Mesothelial cell of epicardium (in vitro differentiated cells): ENCODE measurements at regions not wholly inside any gene's neighbourhood (a gene's known extent, or its start where the extent isn't known, plus 50 kb on each side); places are given as distances from the start of the nearest gene placed in this dataset.

Source experiments
- DNase-seq, 2 experiments: peaks; one replicate each; pipeline ENCODE4 v3.0.0; 2021; ENCODE audit warnings: low spot score in 2 of 2; ENCODE audit not compliant: unreplicated experiment in 2 of 2
- H3K27ac Mint-ChIP-seq: 2 replicates; pipeline ENCODE4 v1.8.0; 2021; ENCODE audit warnings: mixed read lengths
- H3K27me3 Mint-ChIP-seq: 2 replicates; pipeline ENCODE4 v1.8.0; 2021; ENCODE audit warnings: low read depth, mixed read lengths
- H3K36me3 Mint-ChIP-seq: 2 replicates; pipeline ENCODE4 v1.8.0; 2021; ENCODE audit warnings: mixed read lengths
- H3K4me1 Mint-ChIP-seq: 2 replicates; pipeline ENCODE4 v1.8.0; 2021; ENCODE audit warnings: mixed read lengths
- H3K4me3 Mint-ChIP-seq: 2 replicates; pipeline ENCODE4 v1.8.0; 2021; ENCODE audit warnings: mild to moderate bottlenecking, moderate library complexity, mixed read lengths
- H3K9me3 Mint-ChIP-seq: 2 replicates; pipeline ENCODE4 v1.8.0; 2021; ENCODE audit warnings: mixed read lengths
- TF ChIP-seq, protein P1 (sequence below): fragments of 200-600 bp; sonication (generic); IDR thresholded peaks from one replicate; pipeline ENCODE4 v1.5.0; 2021; ENCODE audit warnings: antibody characterized with exemption; ENCODE audit not compliant: unreplicated experiment

DNA sequence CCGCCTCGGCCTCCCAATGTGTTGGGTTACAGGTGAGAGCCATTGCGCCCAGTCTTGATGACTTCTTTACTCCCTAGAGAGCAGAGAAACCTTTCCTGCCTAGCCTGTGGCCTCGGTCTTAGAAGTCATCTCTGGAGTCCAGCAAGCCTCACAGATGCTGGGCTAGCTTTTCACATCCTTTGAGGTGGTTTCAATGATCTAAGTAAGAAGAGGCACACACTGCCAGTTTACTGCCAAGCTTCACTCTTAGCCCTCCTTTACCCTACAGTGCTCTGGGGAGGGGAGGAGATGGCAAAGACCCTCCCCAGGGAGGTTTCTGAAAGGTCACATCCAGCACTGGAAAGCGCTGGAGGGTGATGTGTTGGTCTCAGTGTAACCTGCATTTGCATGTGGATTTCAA, 304.8 kb downstream of the PCNX1 start:
- TF ChIP-seq, protein P1, sequence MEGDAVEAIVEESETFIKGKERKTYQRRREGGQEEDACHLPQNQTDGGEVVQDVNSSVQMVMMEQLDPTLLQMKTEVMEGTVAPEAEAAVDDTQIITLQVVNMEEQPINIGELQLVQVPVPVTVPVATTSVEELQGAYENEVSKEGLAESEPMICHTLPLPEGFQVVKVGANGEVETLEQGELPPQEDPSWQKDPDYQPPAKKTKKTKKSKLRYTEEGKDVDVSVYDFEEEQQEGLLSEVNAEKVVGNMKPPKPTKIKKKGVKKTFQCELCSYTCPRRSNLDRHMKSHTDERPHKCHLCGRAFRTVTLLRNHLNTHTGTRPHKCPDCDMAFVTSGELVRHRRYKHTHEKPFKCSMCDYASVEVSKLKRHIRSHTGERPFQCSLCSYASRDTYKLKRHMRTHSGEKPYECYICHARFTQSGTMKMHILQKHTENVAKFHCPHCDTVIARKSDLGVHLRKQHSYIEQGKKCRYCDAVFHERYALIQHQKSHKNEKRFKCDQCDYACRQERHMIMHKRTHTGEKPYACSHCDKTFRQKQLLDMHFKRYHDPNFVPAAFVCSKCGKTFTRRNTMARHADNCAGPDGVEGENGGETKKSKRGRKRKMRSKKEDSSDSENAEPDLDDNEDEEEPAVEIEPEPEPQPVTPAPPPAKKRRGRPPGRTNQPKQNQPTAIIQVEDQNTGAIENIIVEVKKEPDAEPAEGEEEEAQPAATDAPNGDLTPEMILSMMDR = no peak
- no peaks in the 10 kb centered on the region for H3K27me3 Mint-ChIP-seq
- peaks cover 4% of the 10 kb centered on the region for H3K9me3 Mint-ChIP-seq
- H3K36me3 Mint-ChIP-seq = no peaks in the 10 kb centered on the region
- H3K4me3 Mint-ChIP-seq = no peak overlapping the region
- H3K27ac Mint-ChIP-seq = no peak overlapping the region
- no peak for DNase-seq
- no peaks in the 10 kb centered on the region for H3K4me1 Mint-ChIP-seq

DNA sequence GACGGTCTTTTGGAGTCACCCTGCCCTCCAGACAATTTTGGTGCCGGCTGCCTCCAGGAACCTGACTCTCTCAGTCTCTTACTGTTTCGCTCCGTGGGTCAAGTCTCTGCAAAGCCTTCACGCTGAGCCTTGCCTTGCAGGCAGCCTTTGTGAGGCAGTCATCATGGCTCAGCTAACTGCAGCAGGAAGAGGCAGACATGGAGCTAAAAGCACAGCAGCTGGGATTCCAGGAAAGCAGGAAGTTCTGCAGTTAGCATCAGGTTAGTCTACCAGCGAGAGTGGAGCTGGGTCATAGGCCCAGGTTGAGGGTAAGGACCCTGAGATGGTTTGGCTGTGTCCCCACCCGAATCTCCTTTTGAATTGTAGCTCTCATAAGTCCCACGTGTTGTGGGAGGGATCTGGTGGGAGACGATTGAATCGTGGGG, 305.4 kb downstream of the PCNX1 start:
- Mint-ChIP-seq H3K36me3 (no peaks in the 10 kb centered on the region), H3K27me3 (no peaks in the 10 kb centered on the region), H3K9me3 (peaks cover 10% of the 10 kb centered on the region), H3K4me3 (no peak overlapping the region), H3K27ac (no peak overlapping the region), H3K4me1 (no peaks in the 10 kb centered on the region)
- TF ChIP-seq, protein P1 = no peak
- DNase-seq = no peak

DNA sequence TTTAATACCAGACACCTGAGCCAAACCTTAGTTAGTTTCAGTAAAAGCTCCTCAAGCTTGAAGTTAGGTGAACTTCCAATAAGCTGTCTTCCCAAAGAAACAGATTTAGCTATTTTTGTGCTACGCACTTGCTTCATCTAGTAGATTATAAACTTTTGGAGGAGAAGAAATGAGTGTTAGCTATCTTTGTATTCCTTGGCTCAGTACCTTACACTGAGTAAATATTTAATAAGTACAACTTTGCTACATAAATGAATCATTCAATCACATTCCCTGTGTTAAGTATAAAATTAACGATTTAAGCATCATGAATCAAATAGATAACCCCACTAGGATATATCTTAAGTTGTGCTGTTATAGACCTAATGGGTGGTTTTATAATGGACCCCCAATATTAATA, 307.0 kb downstream of the PCNX1 start:
- Mint-ChIP-seq H3K36me3 (no peaks in the 10 kb centered on the region), H3K27ac (no peak overlapping the region), H3K27me3 (no peaks in the 10 kb centered on the region), H3K4me3 (no peak overlapping the region), H3K9me3 (peaks cover 15% of the 10 kb centered on the region), H3K4me1 (no peaks in the 10 kb centered on the region)
- no peak for DNase-seq
- TF ChIP-seq, protein P1 = no peak

GRCh38 chr14:71220462-71220861, 313.2 kb downstream of the PCNX1 start:
- Mint-ChIP-seq H3K4me1 (peaks cover 5% of the 10 kb centered on the region), H3K27me3 (no peaks in the 10 kb centered on the region), H3K9me3 (peaks cover 20% of the 10 kb centered on the region), H3K36me3 (no peaks in the 10 kb centered on the region), H3K4me3 (no peak overlapping the region), H3K27ac (no peak overlapping the region)
- TF ChIP-seq, protein P1 = no peak
- DNase-seq = no peak

DNA sequence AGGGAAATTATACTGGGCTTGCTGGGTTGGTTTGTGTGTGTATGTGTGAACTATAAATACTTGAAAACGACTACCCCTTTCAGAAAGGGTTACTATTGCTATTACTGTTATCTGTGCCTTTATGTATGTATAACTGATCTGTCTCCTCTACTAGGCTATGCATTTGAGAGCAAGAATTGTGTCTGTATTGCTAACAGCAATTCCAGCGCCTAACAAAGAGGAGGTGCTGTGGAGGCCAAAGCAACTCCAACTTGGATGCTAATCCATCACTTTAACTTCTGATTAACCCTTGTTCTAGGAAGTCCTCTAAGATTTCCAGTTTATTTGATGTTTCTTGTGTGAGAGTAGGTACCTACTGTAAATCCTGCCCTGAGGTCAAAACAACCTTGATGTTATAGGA, 313.9 kb downstream of the PCNX1 start:
- Mint-ChIP-seq H3K27ac (no peak overlapping the region), H3K27me3 (no peaks in the 10 kb centered on the region), H3K9me3 (peaks cover 20% of the 10 kb centered on the region), H3K36me3 (no peaks in the 10 kb centered on the region), H3K4me1 (peaks cover 5% of the 10 kb centered on the region), H3K4me3 (no peak overlapping the region)
- DNase-seq = no peak
- TF ChIP-seq, protein P1 = no peak

- no peak overlapping the region for H3K27ac Mint-ChIP-seq
- TF ChIP-seq, protein P1 = no peak
- H3K27me3 Mint-ChIP-seq = no peaks in the 10 kb centered on the region
- peaks cover 13% of the 10 kb centered on the region for H3K4me1 Mint-ChIP-seq
- DNase-seq = no peak
- no peak overlapping the region for H3K4me3 Mint-ChIP-seq
- H3K36me3 Mint-ChIP-seq = no peaks in the 10 kb centered on the region
- H3K9me3 Mint-ChIP-seq = peaks cover 5% of the 10 kb centered on the region
Observed at GRCh38 chr14:71225113-71225512, 317.9 kb downstream of the PCNX1 start.
